Adrenal gland (tissue), 5 donors: ENCODE measurements at regions not wholly inside any gene's neighbourhood (a gene's known extent, or its start where the extent isn't known, plus 50 kb on each side); places are given as distances from the start of the nearest gene placed in this dataset.

Source experiments
- CTCF ChIP-seq, 6 experiments: fragments of 450-650 bp in 4 of 6; fragments of 200-600 bp in 2 of 6; sonication (generic) in 1 of 6; IDR thresholded peaks; 1 replicate in 5 of 6; 2 replicates in 1 of 6; pipeline versions ENCODE4 v1.5.1 to v1.8.0; 2016 to 2021; ENCODE audit warnings: antibody characterized with exemption in 6 of 6, mild to moderate bottlenecking in 2 of 6, moderate library complexity in 1 of 6
- POLR2A ChIP-seq, 2 donors: fragments of 450-650 bp; IDR thresholded peaks; one replicate each; pipeline ENCODE4 v1.6.1; 2017; ENCODE audit warnings: antibody characterized with exemption in 2 of 2, mild to moderate bottlenecking in 2 of 2, moderate library complexity in 1 of 2
- donor health status: DM: no; HTN: no; CAD: no.

GRCh38 chr3:146777941-146778340 is 172.8 kb upstream of the PLSCR5 start:
- TF ChIP-seq POLR2A (IDR thresholded peaks at IDR 0.05) (no peak), CTCF (IDR thresholded peaks at IDR 0.05) (no peak)
